ENCODE measurements at regions not wholly inside any gene's neighbourhood (a gene's known extent, or its start where the extent isn't known, plus 50 kb on each side); places are given as distances from the start of the nearest gene placed in this dataset.

DNA sequence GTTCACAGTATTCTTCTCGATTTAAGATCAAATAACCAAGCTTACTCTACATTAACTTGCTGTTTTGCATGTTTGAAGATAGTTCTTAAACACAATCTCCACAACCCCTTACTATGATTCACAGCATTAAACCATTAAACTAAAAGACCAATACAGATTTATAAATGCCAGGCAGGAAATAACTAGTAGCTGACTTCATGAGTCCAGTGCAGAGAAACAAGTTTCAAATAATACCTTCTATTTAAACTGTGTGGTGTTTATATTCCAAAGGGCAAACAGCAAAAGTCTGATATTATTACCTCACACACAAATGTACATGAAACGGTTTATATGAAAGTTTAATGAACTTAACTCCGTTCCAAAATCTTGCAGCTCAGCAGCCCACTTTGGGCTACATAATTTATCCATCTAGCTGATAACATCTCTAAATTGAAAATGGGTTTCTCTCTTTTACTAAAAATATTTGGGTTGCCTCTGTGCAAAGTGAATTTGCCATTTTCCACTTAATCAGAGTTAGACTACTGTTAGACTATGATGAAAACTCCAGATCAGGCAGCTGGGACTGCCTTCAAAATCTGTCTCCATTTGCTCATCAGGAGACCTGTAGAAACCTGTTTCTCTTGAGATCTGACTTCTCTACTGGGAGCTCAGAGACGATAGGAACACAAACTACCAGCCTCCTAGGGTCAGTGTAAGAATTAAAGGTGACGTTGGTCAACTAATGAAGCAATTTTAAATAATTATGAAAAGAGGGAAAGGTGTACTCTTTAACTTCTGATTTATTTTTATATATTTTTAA lies 287.3 kb downstream of the FZD1 start:
- no peaks in the 10 kb centered on the region for H3K27me3 ChIP-seq (ENCODE audit: low read depth)
- no peaks in the 10 kb centered on the region for H3K9me3 ChIP-seq (replicated peaks)
- no peaks in the 10 kb centered on the region for H3K36me3 ChIP-seq
- TF ChIP-seq, protein P1, sequence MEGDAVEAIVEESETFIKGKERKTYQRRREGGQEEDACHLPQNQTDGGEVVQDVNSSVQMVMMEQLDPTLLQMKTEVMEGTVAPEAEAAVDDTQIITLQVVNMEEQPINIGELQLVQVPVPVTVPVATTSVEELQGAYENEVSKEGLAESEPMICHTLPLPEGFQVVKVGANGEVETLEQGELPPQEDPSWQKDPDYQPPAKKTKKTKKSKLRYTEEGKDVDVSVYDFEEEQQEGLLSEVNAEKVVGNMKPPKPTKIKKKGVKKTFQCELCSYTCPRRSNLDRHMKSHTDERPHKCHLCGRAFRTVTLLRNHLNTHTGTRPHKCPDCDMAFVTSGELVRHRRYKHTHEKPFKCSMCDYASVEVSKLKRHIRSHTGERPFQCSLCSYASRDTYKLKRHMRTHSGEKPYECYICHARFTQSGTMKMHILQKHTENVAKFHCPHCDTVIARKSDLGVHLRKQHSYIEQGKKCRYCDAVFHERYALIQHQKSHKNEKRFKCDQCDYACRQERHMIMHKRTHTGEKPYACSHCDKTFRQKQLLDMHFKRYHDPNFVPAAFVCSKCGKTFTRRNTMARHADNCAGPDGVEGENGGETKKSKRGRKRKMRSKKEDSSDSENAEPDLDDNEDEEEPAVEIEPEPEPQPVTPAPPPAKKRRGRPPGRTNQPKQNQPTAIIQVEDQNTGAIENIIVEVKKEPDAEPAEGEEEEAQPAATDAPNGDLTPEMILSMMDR (IDR thresholded peaks at IDR 0.05; ENCODE audit: borderline replicate concordance): no peak
- intact Hi-C loops (cut with micrococcal nuclease): no loop called here
- no peak overlapping the region for H3K27ac ChIP-seq (replicated peaks)
- no peak for DNase-seq
- no peak overlapping the region for H3K4me3 ChIP-seq
- no peaks in the 10 kb centered on the region for H3K4me1 ChIP-seq

DNA sequence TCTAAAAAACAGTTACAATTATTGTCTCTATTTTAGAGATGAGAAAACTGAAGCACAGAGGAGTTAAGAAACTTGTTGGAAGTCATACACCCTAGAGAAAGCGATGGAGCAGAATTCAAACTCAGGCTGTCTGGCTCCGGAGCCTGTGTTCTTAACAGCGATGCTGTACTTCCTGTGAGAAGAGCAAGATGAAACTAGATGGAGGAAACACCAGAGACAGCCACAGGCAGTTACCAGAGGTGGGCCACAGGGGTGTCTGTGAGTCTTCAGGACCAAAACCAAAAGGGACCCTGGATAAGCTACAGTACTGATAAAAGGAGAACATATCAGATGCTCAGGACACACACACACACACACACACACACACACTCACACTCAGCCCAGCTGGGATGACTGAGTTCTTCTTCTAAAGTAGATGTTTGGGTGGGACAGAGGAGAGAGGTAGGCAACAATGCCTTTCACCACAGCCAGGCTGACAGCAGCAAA lies 289.2 kb downstream of the FZD1 start:
- intact Hi-C loops (cut with micrococcal nuclease): no loop called here
- no peaks in the 10 kb centered on the region for H3K36me3 ChIP-seq
- TF ChIP-seq, protein P1 (IDR thresholded peaks at IDR 0.05; ENCODE audit: borderline replicate concordance): no peak
- H3K27ac ChIP-seq (replicated peaks): no peak overlapping the region
- H3K27me3 ChIP-seq (ENCODE audit: low read depth): no peaks in the 10 kb centered on the region
- DNase-seq: no peak
- no peaks in the 10 kb centered on the region for H3K9me3 ChIP-seq (replicated peaks)
- H3K4me1 ChIP-seq: no peaks in the 10 kb centered on the region
- H3K4me3 ChIP-seq: no peak overlapping the region

- H3K9me3 ChIP-seq (replicated peaks): no peaks in the 10 kb centered on the region
- H3K36me3 ChIP-seq: no peaks in the 10 kb centered on the region
- H3K27ac ChIP-seq (replicated peaks): no peak overlapping the region
- TF ChIP-seq, protein P1 (IDR thresholded peaks at IDR 0.05; ENCODE audit: borderline replicate concordance): no peak
- intact Hi-C loops (cut with micrococcal nuclease): no loop called here
- H3K27me3 ChIP-seq (ENCODE audit: low read depth): no peaks in the 10 kb centered on the region
- no peaks in the 10 kb centered on the region for H3K4me1 ChIP-seq
- DNase-seq: no peak
- no peak overlapping the region for H3K4me3 ChIP-seq
Observed at GRCh38 chr7:91554883-91555282, 290.6 kb downstream of the FZD1 start.

- Histone ChIP-seq H3K36me3 (no peaks in the 10 kb centered on the region), H3K27ac (replicated peaks) (no peak overlapping the region), H3K4me3 (no peak overlapping the region), H3K27me3 (ENCODE audit: low read depth) (no peaks in the 10 kb centered on the region), H3K9me3 (replicated peaks) (no peaks in the 10 kb centered on the region), H3K4me1 (no peaks in the 10 kb centered on the region)
- DNase-seq: no peak
- TF ChIP-seq, protein P1 (IDR thresholded peaks at IDR 0.05; ENCODE audit: borderline replicate concordance): no peak
- intact Hi-C loops (cut with micrococcal nuclease): no loop called here
Observed at GRCh38 chr7:91556239-91556638, 292.0 kb downstream of the FZD1 start.

- intact Hi-C loops (cut with micrococcal nuclease): no loop called here
- Histone ChIP-seq H3K27me3 (ENCODE audit: low read depth) (no peaks in the 10 kb centered on the region), H3K9me3 (replicated peaks) (no peaks in the 10 kb centered on the region), H3K27ac (replicated peaks) (no peak overlapping the region), H3K4me3 (no peak overlapping the region), H3K4me1 (no peaks in the 10 kb centered on the region), H3K36me3 (no peaks in the 10 kb centered on the region)
- TF ChIP-seq, protein P1 (IDR thresholded peaks at IDR 0.05; ENCODE audit: borderline replicate concordance): no peak
- DNase-seq: no peak
Observed at GRCh38 chr7:91556956-91557650, 292.9 kb downstream of the FZD1 start.
